Ascending aorta (tissue), 2 donors: ENCODE measurements at regions not wholly inside any gene's neighbourhood (a gene's known extent, or its start where the extent isn't known, plus 50 kb on each side); places are given as distances from the start of the nearest gene placed in this dataset.

Source experiments
- DNase-seq, 2 donors: peaks; one replicate each; pipeline ENCODE4 v3.0.0-alpha.2; 2019; ENCODE audit warnings: low spot score in 2 of 2
- H3K27ac ChIP-seq, 2 donors: fragments of 200-600 bp; sonication (generic); one replicate each; pipeline ENCODE4 v1.5.1; 2016 to 2017; ENCODE audit warnings: mild to moderate bottlenecking in 1 of 2
- H3K27me3 ChIP-seq: fragments of 200-600 bp; sonication (generic); one replicate; pipeline ENCODE4 v1.5.1; 2017
- H3K36me3 ChIP-seq, 2 donors: fragments of 200-600 bp; sonication (generic); one replicate each; pipeline ENCODE4 v1.5.1; 2016
- H3K4me1 ChIP-seq, 2 donors: fragments of 200-600 bp; sonication (generic); one replicate each; pipeline ENCODE4 v1.5.1; 2016 to 2017; ENCODE audit warnings: mild to moderate bottlenecking in 1 of 2
- H3K4me3 ChIP-seq, 2 donors: fragments of 200-600 bp; sonication (generic); one replicate each; pipeline ENCODE4 v1.5.1; 2016 to 2017; ENCODE audit warnings: mild to moderate bottlenecking in 1 of 2
- H3K9me3 ChIP-seq, 2 donors: fragments of 200-600 bp; sonication (generic); one replicate each; pipeline ENCODE4 v1.5.1; 2016
- CTCF ChIP-seq, 3 experiments: fragments of 200-600 bp in 2 of 3; fragments of 450-650 bp in 1 of 3; sonication (generic) in 2 of 3; IDR thresholded peaks; one replicate each; pipeline ENCODE4 v1.5.1; 2016 to 2019; ENCODE audit warnings: antibody characterized with exemption in 3 of 3, mild to moderate bottlenecking in 1 of 3, moderate library complexity in 1 of 3
- intact Hi-C: fragments of 100-400 bp; cut with DNase I; formaldehyde crosslinking; loops from one replicate; pipeline ENCODE4 v1.15.1; 2023

DNA sequence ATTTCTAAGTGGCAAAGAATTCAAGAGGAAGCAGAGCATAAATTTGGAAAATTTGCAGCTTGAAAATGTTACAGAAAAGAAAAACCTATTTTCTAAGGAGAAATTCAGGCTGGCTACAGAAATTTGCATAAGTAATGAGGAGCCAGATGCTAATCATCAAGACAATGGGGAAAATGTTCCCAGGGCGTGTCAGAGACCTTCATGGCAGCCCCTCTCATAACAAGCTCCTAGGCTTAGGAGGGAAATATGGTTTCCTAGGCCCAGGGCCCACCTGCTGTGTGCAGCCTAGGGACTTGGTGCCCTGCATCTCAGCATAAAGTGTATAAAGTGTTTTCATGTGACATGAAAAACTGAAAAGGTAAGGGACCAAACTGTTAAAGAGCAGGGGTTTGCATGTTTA is 1796.3 kb upstream of the FLRT2 start:
- H3K27ac ChIP-seq, result no peak overlapping the region
- no peaks in the 10 kb centered on the region for H3K27me3 ChIP-seq
- no peak overlapping the region for H3K4me3 ChIP-seq
- TF ChIP-seq CTCF (IDR thresholded peaks at IDR 0.05), result no peak
- intact Hi-C loops, result no loop called here
- H3K36me3 ChIP-seq, result no peaks in the 10 kb centered on the region
- no peaks in the 10 kb centered on the region for H3K4me1 ChIP-seq
- no peaks in the 10 kb centered on the region for H3K9me3 ChIP-seq
- no peak for DNase-seq

GRCh38 chr14:83734431-83734830 is 1795.5 kb upstream of the FLRT2 start:
- intact Hi-C loops, result no loop called here
- no peaks in the 10 kb centered on the region for H3K9me3 ChIP-seq
- DNase-seq, result no peak
- no peaks in the 10 kb centered on the region for H3K27me3 ChIP-seq
- H3K27ac ChIP-seq, result no peak overlapping the region
- no peak overlapping the region for H3K4me3 ChIP-seq
- no peak for TF ChIP-seq CTCF (IDR thresholded peaks at IDR 0.05)
- no peaks in the 10 kb centered on the region for H3K36me3 ChIP-seq
- no peaks in the 10 kb centered on the region for H3K4me1 ChIP-seq

DNA sequence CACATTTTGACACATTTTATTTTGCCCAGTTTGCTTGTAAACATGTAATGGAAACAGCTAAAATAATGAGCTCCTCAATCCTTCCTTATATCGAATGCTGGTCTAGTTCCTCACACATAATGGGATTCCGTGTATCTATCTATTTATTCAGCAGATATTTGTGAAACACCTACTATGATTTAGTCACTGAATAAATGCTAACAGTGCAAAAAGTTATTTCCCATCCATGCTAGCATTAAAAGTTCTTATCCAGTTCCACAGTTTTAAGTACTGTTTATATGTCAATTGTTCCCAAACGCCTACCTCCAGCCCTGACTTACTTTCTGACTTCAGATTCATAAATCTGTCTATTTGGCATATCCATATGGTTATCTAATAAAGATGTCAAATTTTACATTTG is 1788.7 kb upstream of the FLRT2 start:
- DNase-seq, result no peak
- Histone ChIP-seq H3K27ac (no peak overlapping the region), H3K36me3 (no peaks in the 10 kb centered on the region), H3K27me3 (no peaks in the 10 kb centered on the region), H3K4me1 (no peaks in the 10 kb centered on the region), H3K9me3 (no peaks in the 10 kb centered on the region), H3K4me3 (no peak overlapping the region)
- TF ChIP-seq CTCF (IDR thresholded peaks at IDR 0.05), result no peak
- intact Hi-C loops, result no loop called here

GRCh38 chr14:83744224-83744623 is 1785.7 kb upstream of the FLRT2 start:
- TF ChIP-seq CTCF (IDR thresholded peaks at IDR 0.05), result no peak
- Histone ChIP-seq H3K27ac (no peak overlapping the region), H3K4me3 (no peak overlapping the region), H3K27me3 (no peaks in the 10 kb centered on the region), H3K36me3 (no peaks in the 10 kb centered on the region), H3K9me3 (no peaks in the 10 kb centered on the region), H3K4me1 (no peaks in the 10 kb centered on the region)
- DNase-seq, result no peak
- intact Hi-C loops, result no loop called here

GRCh38 chr14:83744891-83745290 is 1785.1 kb upstream of the FLRT2 start:
- no peaks in the 10 kb centered on the region for H3K9me3 ChIP-seq
- H3K4me3 ChIP-seq, result no peak overlapping the region
- H3K4me1 ChIP-seq, result no peaks in the 10 kb centered on the region
- intact Hi-C loops, result no loop called here
- H3K27me3 ChIP-seq, result no peaks in the 10 kb centered on the region
- DNase-seq, result no peak
- no peaks in the 10 kb centered on the region for H3K36me3 ChIP-seq
- no peak for TF ChIP-seq CTCF (IDR thresholded peaks at IDR 0.05)
- no peak overlapping the region for H3K27ac ChIP-seq

DNA sequence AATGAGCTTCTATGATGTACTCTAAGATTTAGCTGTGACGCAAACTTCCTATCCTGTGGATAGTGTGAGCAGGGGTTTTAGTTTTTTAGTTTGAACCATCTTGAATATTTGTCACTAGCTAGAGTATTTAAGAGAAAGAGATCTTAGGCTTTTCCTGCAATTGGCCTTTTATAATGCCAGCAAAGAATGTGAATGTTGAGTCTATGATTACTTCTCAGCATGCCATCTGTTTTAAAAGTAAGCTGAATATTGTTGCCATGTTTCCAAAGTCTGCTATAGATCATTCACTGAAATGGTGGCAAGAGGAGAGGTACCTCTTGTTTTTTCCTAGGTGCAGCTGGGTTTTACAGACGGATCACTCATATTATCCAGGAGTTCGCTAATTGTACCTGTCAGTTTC is 1783.6 kb upstream of the FLRT2 start:
- Histone ChIP-seq H3K4me3 (no peak overlapping the region), H3K36me3 (no peaks in the 10 kb centered on the region), H3K27ac (no peak overlapping the region), H3K27me3 (no peaks in the 10 kb centered on the region), H3K4me1 (no peaks in the 10 kb centered on the region), H3K9me3 (no peaks in the 10 kb centered on the region)
- intact Hi-C loops, result no loop called here
- no peak for DNase-seq
- TF ChIP-seq CTCF (IDR thresholded peaks at IDR 0.05), result no peak
